Vagina (tissue), 2 donors: ENCODE measurements at regions not wholly inside any gene's neighbourhood (a gene's known extent, or its start where the extent isn't known, plus 50 kb on each side); places are given as distances from the start of the nearest gene placed in this dataset.

Experiments
- DNase-seq, 2 donors: peaks; one replicate each; pipeline ENCODE4 v3.0.0-alpha.2; 2017; ENCODE audit errors: extremely low spot score in 2 of 2
- H3K27ac ChIP-seq: fragments of 200-600 bp; sonication (generic); one replicate; pipeline ENCODE4 v1.5.1; 2019
- H3K27me3 ChIP-seq: fragments of 200-600 bp; sonication (generic); one replicate; pipeline ENCODE4 v1.5.1; 2019
- H3K36me3 ChIP-seq, 2 donors: fragments of 200-600 bp; sonication (generic); one replicate each; pipeline ENCODE4 v1.5.1; 2017 to 2019
- H3K4me1 ChIP-seq: fragments of 200-600 bp; sonication (generic); one replicate; pipeline ENCODE4 v1.5.1; 2019
- H3K4me3 ChIP-seq, 2 donors: fragments of 200-600 bp; sonication (generic); 1 replicate in 1 of 2; 2 replicates in 1 of 2; pipeline ENCODE4 v1.5.1; 2016 to 2019
- H3K9me3 ChIP-seq: fragments of 200-600 bp; sonication (generic); one replicate; pipeline ENCODE4 v1.5.1; 2019
- CTCF ChIP-seq, 3 experiments: fragments of 450-650 bp in 2 of 3; fragments of 200-600 bp in 1 of 3; sonication (generic) in 1 of 3; IDR thresholded peaks; one replicate each; pipeline ENCODE4 v1.5.1; 2017 to 2019; ENCODE audit warnings: antibody characterized with exemption in 3 of 3, mild to moderate bottlenecking in 2 of 3, moderate library complexity in 2 of 3
- POLR2A ChIP-seq, 2 donors: fragments of 450-650 bp; IDR thresholded peaks; one replicate each; pipeline ENCODE4 v1.6.1; 2017; ENCODE audit warnings: antibody characterized with exemption in 2 of 2, mild to moderate bottlenecking in 2 of 2, moderate library complexity in 2 of 2
- POLR2AphosphoS5 ChIP-seq, 2 donors: sonication (generic); formaldehyde crosslinking; IDR thresholded peaks; one replicate each; pipeline ENCODE4 v1.9.0; 2017; ENCODE audit warnings: antibody characterized with exemption in 2 of 2, mild to moderate bottlenecking in 2 of 2, low read depth in 1 of 2; ENCODE audit not compliant: insufficient read depth in 1 of 2
- intact Hi-C: fragments of 100-400 bp; cut with DNase I; formaldehyde crosslinking; loops from one replicate; pipeline ENCODE4 v1.15.1; 2023

DNA sequence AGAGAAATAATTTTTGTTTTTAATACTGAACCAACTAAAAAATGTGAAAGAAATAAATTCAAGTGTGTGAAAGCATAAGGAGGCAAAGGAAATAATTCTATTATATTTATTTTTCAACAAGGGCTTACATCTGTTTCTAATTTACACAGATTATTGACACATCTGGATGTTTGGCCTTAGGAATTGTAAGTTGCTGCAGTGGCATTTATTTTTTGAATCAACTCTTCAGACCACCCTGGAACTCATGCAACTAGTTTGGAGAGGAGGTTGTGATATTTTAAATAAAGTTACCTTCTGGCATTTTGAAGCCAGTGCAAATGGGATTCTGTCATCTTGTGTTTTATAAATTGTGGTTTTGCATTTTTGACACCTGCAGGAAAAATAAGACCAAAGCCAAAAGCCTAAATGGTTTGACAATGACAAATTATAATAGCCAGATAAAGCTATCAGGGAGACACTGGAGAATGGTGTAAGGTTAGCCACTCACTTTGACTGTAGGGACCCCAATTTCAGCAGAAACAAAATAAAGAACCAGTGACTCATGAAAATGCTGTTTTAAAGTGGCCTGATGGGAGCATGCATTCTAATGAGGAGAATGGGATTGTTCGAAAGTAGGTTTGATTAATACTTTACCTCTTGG, 192.9 kb downstream of the KLF5 start:
- Histone ChIP-seq H3K36me3 (no peaks in the 10 kb centered on the region), H3K27me3 (no peaks in the 10 kb centered on the region), H3K4me1 (peaks cover 15% of the 10 kb centered on the region), H3K27ac (no peak overlapping the region), H3K9me3 (no peaks in the 10 kb centered on the region), H3K4me3 (no peak overlapping the region)
- no peak for DNase-seq
- intact Hi-C loops: no loop called here
- TF ChIP-seq POLR2AphosphoS5 (IDR thresholded peaks at IDR 0.05; ENCODE audit: insufficient read depth in 1 of 2, low read depth in 1 of 2) (no peak), POLR2A (IDR thresholded peaks at IDR 0.05) (no peak), CTCF (IDR thresholded peaks at IDR 0.05) (no peak)

GRCh38 chr13:73250061-73250460, 191.3 kb downstream of the KLF5 start:
- intact Hi-C loops: no loop called here
- Histone ChIP-seq H3K36me3 (no peaks in the 10 kb centered on the region), H3K4me3 (no peak overlapping the region), H3K9me3 (no peaks in the 10 kb centered on the region), H3K27ac (no peak overlapping the region), H3K4me1 (peaks cover 15% of the 10 kb centered on the region), H3K27me3 (no peaks in the 10 kb centered on the region)
- DNase-seq: no peak
- TF ChIP-seq POLR2AphosphoS5 (IDR thresholded peaks at IDR 0.05; ENCODE audit: insufficient read depth in 1 of 2, low read depth in 1 of 2) (no peak), POLR2A (IDR thresholded peaks at IDR 0.05) (no peak), CTCF (IDR thresholded peaks at IDR 0.05) (no peak)

DNA sequence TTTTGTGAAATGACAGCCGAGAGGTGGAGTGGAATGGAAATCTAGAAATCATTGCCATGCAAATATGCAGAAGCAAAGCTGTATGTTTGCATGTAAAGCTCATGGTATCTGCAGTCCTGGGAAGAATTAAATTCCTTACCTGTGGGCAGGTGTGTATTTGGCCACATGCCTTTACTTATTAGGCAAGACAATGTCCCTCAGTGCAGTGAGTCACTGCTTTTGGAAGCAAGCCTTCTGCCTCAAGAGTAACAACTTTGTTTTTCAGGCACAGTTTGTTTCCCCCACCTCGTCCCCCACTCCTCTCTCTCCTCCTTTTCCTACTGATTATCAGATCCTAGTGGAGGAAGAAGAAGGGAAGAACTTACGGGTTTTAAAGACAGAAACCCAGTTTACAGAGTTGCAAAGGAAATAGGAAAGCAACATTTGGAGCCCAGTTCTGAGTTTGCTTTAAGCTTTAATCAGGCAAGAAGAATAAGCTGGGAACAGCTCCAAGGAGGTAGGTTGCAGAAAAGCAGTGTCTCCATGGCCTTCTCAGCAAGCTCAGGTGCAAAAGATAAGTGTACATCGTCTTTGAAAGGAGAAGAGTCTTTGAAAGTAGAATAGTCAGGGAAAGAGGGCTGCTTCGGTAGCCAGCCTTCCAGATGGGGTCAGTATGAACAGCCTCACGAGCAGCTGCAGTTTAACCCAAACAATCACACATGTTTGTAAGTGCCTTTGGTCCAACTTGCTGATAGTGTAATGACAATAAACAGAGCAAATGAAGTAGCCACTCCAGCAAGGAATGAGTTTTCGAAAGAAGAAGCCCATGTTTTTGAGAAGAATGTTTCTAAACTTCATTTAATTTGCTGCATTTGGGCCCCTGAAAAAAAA, 190.1 kb downstream of the KLF5 start:
- Histone ChIP-seq H3K4me3 (no peak overlapping the region), H3K27me3 (no peaks in the 10 kb centered on the region), H3K36me3 (no peaks in the 10 kb centered on the region), H3K4me1 (peaks cover 15% of the 10 kb centered on the region), H3K9me3 (no peaks in the 10 kb centered on the region), H3K27ac (no peak overlapping the region)
- no peak for DNase-seq
- intact Hi-C loops: no loop called here
- TF ChIP-seq POLR2A (IDR thresholded peaks at IDR 0.05): no peak
- peak in 1 of 2 donors; percentile 58 for TF ChIP-seq POLR2AphosphoS5 (IDR thresholded peaks at IDR 0.05; ENCODE audit: insufficient read depth in 1 of 2, low read depth in 1 of 2)
- TF ChIP-seq CTCF (IDR thresholded peaks at IDR 0.05): no peak

- H3K4me3 ChIP-seq: no peak overlapping the region
- no peaks in the 10 kb centered on the region for H3K9me3 ChIP-seq
- no peak for DNase-seq
- no peaks in the 10 kb centered on the region for H3K27me3 ChIP-seq
- no peak overlapping the region for H3K27ac ChIP-seq
- H3K36me3 ChIP-seq: no peaks in the 10 kb centered on the region
- intact Hi-C loops: no loop called here
- TF ChIP-seq POLR2AphosphoS5 (IDR thresholded peaks at IDR 0.05; ENCODE audit: insufficient read depth in 1 of 2, low read depth in 1 of 2): no peak
- no peak for TF ChIP-seq CTCF (IDR thresholded peaks at IDR 0.05)
- TF ChIP-seq POLR2A (IDR thresholded peaks at IDR 0.05): no peak
- H3K4me1 ChIP-seq: peaks cover 15% of the 10 kb centered on the region
Observed at GRCh38 chr13:73248154-73248553, 189.3 kb downstream of the KLF5 start.

GRCh38 chr13:73245246-73245645, 186.4 kb downstream of the KLF5 start:
- TF ChIP-seq CTCF (IDR thresholded peaks at IDR 0.05): no peak
- TF ChIP-seq POLR2AphosphoS5 (IDR thresholded peaks at IDR 0.05; ENCODE audit: insufficient read depth in 1 of 2, low read depth in 1 of 2): no peak
- no peak for TF ChIP-seq POLR2A (IDR thresholded peaks at IDR 0.05)
- no peaks in the 10 kb centered on the region for H3K27me3 ChIP-seq
- no peaks in the 10 kb centered on the region for H3K9me3 ChIP-seq
- H3K4me3 ChIP-seq: no peak overlapping the region
- intact Hi-C loops: no loop called here
- H3K4me1 ChIP-seq: peaks cover 15% of the 10 kb centered on the region
- no peak for DNase-seq
- no peak overlapping the region for H3K27ac ChIP-seq
- H3K36me3 ChIP-seq: no peaks in the 10 kb centered on the region
